ENCODE measurements at regions not wholly inside any gene's neighbourhood (a gene's known extent, or its start where the extent isn't known, plus 50 kb on each side); places are given as distances from the start of the nearest gene placed in this dataset.

- no peak for TF ChIP-seq CTCF (conservative IDR thresholded peaks at IDR 0.05; ENCODE audit: low read depth in 2 of 2)
- no peak for TF ChIP-seq EZH2 (IDR thresholded peaks at IDR 0.05; ENCODE audit: low read depth, unreplicated experiment)
- TF ChIP-seq NANOG (IDR thresholded peaks at IDR 0.05; ENCODE audit: borderline replicate concordance), result no peak
- TF ChIP-seq, protein P1, sequence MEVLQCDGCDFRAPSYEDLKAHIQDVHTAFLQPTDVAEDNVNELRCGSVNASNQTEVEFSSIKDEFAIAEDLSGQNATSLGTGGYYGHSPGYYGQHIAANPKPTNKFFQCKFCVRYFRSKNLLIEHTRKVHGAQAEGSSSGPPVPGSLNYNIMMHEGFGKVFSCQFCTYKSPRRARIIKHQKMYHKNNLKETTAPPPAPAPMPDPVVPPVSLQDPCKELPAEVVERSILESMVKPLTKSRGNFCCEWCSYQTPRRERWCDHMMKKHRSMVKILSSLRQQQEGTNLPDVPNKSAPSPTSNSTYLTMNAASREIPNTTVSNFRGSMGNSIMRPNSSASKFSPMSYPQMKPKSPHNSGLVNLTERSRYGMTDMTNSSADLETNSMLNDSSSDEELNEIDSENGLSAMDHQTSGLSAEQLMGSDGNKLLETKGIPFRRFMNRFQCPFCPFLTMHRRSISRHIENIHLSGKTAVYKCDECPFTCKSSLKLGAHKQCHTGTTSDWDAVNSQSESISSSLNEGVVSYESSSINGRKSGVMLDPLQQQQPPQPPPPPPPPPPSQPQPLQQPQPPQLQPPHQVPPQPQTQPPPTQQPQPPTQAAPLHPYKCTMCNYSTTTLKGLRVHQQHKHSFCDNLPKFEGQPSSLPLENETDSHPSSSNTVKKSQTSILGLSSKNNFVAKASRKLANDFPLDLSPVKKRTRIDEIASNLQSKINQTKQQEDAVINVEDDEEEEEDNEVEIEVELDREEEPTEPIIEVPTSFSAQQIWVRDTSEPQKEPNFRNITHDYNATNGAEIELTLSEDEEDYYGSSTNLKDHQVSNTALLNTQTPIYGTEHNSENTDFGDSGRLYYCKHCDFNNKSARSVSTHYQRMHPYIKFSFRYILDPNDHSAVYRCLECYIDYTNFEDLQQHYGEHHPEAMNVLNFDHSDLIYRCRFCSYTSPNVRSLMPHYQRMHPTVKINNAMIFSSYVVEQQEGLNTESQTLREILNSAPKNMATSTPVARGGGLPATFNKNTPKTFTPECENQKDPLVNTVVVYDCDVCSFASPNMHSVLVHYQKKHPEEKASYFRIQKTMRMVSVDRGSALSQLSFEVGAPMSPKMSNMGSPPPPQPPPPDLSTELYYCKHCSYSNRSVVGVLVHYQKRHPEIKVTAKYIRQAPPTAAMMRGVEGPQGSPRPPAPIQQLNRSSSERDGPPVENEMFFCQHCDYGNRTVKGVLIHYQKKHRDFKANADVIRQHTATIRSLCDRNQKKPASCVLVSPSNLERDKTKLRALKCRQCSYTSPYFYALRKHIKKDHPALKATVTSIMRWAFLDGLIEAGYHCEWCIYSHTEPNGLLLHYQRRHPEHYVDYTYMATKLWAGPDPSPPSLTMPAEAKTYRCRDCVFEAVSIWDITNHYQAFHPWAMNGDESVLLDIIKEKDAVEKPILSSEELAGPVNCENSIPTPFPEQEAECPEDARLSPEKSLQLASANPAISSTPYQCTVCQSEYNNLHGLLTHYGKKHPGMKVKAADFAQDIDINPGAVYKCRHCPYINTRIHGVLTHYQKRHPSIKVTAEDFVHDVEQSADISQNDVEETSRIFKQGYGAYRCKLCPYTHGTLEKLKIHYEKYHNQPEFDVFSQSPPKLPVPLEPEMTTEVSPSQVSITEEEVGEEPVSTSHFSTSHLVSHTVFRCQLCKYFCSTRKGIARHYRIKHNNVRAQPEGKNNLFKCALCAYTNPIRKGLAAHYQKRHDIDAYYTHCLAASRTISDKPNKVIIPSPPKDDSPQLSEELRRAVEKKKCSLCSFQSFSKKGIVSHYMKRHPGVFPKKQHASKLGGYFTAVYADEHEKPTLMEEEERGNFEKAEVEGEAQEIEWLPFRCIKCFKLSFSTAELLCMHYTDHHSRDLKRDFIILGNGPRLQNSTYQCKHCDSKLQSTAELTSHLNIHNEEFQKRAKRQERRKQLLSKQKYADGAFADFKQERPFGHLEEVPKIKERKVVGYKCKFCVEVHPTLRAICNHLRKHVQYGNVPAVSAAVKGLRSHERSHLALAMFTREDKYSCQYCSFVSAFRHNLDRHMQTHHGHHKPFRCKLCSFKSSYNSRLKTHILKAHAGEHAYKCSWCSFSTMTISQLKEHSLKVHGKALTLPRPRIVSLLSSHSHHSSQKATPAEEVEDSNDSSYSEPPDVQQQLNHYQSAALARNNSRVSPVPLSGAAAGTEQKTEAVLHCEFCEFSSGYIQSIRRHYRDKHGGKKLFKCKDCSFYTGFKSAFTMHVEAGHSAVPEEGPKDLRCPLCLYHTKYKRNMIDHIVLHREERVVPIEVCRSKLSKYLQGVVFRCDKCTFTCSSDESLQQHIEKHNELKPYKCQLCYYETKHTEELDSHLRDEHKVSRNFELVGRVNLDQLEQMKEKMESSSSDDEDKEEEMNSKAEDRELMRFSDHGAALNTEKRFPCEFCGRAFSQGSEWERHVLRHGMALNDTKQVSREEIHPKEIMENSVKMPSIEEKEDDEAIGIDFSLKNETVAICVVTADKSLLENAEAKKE (CRISPR knock-in tag; IDR thresholded peaks at IDR 0.05), result no peak
- TF ChIP-seq POLR2AphosphoS5 (IDR thresholded peaks at IDR 0.05; ENCODE audit: low read depth), result no peak
Observed at GRCh38 chr16:22664132-22664531, 149.8 kb upstream of the HS3ST2 start.
